ENCODE measurements at regions not wholly inside any gene's neighbourhood (a gene's known extent, or its start where the extent isn't known, plus 50 kb on each side); places are given as distances from the start of the nearest gene placed in this dataset.

DNA sequence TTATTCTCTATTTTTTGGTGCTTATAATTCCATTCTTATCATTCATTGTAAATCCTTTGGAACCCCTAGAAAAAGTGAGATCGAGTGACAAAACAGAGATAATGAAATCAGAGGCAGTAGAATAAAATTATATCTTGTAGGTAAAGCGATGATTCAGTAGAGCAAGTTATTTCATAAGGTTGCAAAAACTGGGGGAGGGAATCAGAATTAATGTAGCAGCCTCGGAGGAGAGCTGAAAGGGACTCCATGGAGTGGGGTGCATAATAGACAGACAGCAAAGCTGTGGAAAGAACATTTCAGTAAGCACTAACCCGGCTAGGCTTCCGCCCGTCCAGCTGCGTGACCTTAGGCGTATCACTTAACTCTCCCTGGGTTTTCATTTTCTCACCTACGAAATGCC, 289.7 kb downstream of the EN1 start:
- DNase-seq, result no peak

DNA sequence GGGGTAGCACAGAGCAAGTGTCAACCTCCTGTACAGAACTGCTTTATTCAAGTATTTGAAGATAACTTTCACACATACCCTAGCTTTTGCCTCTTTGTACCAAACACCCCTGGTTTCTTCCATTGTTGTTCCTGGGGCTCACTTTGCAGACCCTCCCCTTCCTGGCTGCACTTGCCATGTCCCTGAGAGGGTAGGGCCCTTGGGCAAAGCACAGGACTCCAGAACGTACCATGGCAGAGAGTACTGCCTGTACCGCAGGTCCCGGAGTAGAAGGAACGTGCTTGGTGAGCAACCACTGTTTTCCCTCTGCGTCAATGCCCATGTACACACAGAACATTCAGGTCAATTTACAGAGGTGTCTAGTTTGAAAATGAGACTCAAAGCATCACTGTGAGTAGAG, 290.4 kb downstream of the EN1 start:
- no peak for DNase-seq

DNA sequence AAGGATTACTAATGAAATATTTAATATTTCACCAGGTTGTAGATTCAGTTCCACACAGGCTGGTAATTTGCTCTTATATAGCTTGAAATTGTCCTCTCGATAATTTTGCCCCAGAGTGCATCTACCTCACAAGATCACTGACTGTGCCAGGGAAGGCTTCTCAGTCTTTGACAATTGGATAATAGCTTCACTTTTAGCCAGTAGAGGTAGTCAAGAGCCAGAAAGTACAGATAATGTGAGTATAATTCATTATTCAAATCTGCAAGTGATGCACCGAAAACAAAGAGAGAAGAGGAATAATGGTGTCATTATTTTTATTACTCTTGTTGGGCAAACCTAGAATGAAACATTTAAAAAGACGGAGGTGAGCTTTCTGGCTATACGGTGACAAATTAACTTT, 292.8 kb downstream of the EN1 start:
- DNase-seq, result no peak

DNA sequence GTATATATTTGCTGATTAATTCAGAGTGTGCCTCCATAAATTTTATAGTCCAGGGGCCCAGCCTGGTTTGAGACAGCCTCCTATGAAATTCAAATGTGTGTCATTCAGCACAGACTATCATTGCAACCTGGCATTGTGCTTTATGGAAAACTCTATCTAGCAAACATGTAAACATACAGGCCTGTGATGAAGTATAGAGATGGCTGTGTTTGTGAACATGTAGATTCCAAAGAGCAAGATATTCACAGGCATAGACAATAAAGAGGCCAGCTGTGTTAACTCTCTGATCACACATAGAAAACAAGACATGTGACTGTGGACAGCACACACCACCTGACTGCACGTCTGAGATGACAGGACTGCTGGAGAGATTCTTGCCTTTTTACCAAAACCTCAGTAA, 297.9 kb downstream of the EN1 start:
- no peak for DNase-seq

- no peak for DNase-seq
Observed at GRCh38 chr2:118548880-118549488, 298.5 kb downstream of the EN1 start.

- DNase-seq, result no peak
Observed at GRCh38 chr2:118539290-118539689, 308.2 kb downstream of the EN1 start.

DNA sequence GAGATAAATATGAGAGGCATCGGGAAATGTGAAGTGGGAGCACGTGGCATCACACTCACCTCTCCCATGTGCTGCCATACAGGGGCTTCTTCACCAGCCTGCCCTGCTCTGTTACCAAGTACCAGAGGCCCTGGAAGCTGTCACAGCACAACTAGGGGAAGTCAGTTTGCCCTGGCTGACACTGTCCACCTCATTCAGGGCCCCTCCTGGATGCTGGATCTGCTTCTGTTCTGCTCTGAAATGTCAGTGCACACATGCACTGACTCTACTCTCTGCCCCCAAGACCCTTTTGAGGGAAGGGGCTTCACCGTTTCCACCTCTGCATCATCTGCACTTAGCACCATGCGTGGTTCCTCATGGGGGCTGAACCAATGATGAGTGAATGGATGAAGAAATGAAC, 311.1 kb downstream of the EN1 start:
- no peak for DNase-seq

GRCh38 chr2:118535818-118536212, 311.6 kb downstream of the EN1 start:
- no peak for DNase-seq

- DNase-seq, result no peak
Observed at GRCh38 chr2:118535171-118535817, 312.2 kb downstream of the EN1 start.

DNA sequence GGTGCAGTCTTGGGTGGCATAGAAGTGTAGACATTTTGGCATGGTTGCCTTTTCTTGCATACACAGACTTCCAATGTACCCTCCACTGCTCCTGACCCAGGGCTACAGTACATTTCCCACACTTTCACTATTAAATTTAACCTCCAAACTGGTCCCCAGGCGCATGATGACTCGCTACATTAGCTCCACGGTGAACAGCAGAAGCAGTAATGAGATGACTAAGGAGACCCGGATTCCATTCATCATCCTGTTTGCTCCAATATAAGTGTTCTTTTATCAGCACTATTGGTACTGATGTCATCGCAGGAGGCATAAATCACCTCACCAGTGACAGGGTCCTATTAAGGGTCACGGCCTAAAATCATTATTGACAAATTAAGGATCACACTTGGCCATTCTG, 316.5 kb downstream of the EN1 start:
- DNase-seq, result no peak

- DNase-seq, result no peak
Observed at GRCh38 chr2:118529908-118530599, 317.4 kb downstream of the EN1 start.

DNA sequence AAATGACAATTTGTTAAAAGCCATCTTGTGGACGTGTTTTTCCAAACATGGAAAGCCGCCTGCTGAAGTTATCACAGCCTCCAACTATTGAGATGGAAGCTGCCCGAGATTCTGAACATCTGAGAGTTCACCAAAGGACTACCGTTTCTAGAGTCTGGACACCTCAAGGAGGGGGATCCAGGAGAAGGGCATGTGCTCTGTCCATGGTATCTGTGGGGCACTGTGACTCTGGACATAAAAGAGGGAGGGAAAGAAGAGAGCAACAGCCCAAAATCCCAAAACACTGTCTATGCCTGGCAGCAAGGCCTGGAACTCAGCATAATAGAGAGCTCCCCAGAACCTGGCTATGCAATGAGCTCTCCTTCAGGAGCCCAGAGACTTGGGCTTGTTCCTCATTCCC, 319.9 kb downstream of the EN1 start:
- DNase-seq, result no peak

DNA sequence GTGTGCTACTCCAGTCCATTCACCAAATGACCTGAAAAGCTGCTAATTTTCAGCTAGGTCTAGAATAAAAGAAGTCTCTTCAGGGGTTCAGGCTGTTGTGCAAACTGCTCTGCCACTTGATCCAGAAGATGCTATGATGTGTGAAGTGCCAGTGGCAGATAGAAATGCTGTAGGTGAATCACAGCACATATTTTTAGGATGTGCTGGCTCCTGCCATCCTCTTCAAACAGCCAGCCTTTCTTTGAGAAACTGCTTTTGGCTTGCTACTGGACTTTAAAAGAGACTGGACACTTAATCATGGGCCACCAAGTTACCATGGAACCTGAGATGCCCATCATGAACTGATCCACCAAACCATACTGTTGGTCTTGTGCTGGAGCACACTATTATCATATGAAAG, 322.1 kb downstream of the EN1 start:
- DNase-seq, result no peak

DNA sequence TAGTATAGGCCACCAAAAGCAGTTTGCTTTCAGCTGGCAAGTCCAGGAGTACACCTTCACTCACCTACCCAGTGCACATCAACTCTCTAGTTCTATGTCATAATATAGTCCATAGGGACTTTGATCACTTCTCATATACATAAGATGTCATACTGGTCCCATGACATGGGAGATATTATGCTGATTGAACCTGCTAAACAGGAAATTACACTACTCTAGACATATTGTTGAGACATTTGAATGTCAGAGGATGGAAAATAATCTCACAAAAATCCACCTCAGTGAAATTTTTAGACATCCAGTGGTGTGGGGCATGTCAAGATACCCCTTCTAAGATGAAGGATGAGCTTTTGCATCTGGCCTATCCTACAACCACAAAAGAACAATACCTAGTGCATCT, 322.5 kb downstream of the EN1 start:
- DNase-seq, result no peak

DNA sequence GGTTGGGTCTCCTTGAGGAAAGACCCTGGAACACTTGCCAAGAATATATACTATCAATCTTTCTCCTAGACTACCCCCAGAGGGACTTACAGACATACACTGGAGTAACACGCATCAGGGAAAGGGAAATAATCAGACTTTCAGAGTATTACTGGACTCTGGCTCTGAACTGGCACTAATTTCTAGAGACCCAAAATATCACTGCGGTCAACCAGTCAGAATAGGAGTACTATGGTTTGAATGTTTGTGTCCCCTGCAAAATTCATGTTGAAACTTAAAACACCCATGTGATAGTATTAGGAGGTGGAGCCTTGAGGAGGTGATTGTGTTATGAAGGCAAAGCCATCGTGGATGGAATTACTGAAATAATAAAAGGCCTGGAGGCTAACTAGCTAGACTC, 323.7 kb downstream of the EN1 start:
- DNase-seq, result no peak

- DNase-seq, result no peak
Observed at GRCh38 chr2:118521960-118522359, 325.5 kb downstream of the EN1 start.

GRCh38 chr2:118521272-118521671, 326.2 kb downstream of the EN1 start:
- no peak for DNase-seq

- DNase-seq, result no peak
Observed at GRCh38 chr2:118520246-118520645, 327.2 kb downstream of the EN1 start.

GRCh38 chr2:118519511-118519910, 327.9 kb downstream of the EN1 start:
- DNase-seq, result no peak

GRCh38 chr2:118510807-118511206, 336.6 kb downstream of the EN1 start:
- DNase-seq, result no peak

- DNase-seq, result no peak
Observed at GRCh38 chr2:118509319-118510004, 338.0 kb downstream of the EN1 start.

GRCh38 chr2:118508282-118508681, 339.2 kb downstream of the EN1 start:
- DNase-seq, result no peak

DNA sequence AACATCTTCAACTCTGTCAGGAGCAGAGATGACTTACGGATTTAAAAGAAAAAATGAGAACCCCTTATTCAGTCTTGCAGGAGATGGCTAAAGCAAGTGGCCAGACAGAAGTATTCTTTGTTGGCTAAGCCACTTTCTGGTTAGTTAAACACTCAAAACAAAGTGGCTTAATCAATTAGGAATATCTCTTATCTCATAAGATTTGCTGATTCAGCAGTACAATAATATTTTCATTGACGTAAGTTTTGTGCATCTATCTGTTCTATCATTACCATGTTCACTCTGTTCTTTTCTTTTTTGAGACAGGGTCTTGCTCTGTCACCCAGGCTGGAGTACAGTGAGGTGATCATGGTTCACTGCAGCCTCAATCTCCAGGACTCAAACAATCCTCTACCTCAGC, 342.0 kb downstream of the EN1 start:
- DNase-seq, result no peak

GRCh38 chr2:118502106-118502505, 345.3 kb downstream of the EN1 start:
- DNase-seq, result no peak
